H1 (cell line): ENCODE measurements at regions not wholly inside any gene's neighbourhood (a gene's known extent, or its start where the extent isn't known, plus 50 kb on each side); places are given as distances from the start of the nearest gene placed in this dataset.

Source experiments
- BCL11A ChIP-seq, 2 experiments: IDR thresholded peaks; one replicate each; pipeline ENCODE4 v1.6.1; 2011; ENCODE audit warnings: low read depth in 2 of 2, low read length in 2 of 2, mild to moderate bottlenecking in 2 of 2
- BRCA1 ChIP-seq: IDR thresholded peaks from 2 replicates; pipeline ENCODE4 v1.6.1; 2012; ENCODE audit warnings: low read depth, low read length, improper control_type of control experiment
- CREB1 ChIP-seq: IDR thresholded peaks from 2 replicates; pipeline ENCODE4 v1.6.1; 2012; ENCODE audit warnings: inconsistent platforms
- EGR1 ChIP-seq: IDR thresholded peaks from 2 replicates; pipeline ENCODE4 v1.6.1; 2011; ENCODE audit warnings: low read depth, low read length, borderline replicate concordance
- EZH2 ChIP-seq: fragments of 200-600 bp; sonication (generic); IDR thresholded peaks from 2 replicates; pipeline ENCODE4 v1.7.1; 2012; ENCODE audit warnings: low read depth, mild to moderate bottlenecking, moderate library complexity, low read length, inconsistent platforms; ENCODE audit not compliant: severe bottlenecking
- GABPA ChIP-seq: IDR thresholded peaks from 2 replicates; pipeline ENCODE4 v1.6.1; 2011; ENCODE audit warnings: mild to moderate bottlenecking, low read length, moderate library complexity, borderline replicate concordance; ENCODE audit not compliant: insufficient read depth
- NRF1 ChIP-seq: IDR thresholded peaks from 2 replicates; pipeline ENCODE4 v1.6.1; 2011; ENCODE audit warnings: mild to moderate bottlenecking, low read depth, low read length, improper control_type of control experiment
- POLR2A ChIP-seq, 2 experiments: IDR thresholded peaks; 1 replicate in 1 of 2; 2 replicates in 1 of 2; pipeline ENCODE4 v1.6.1; 2011; ENCODE audit warnings: low read depth in 2 of 2, low read length in 2 of 2, mild to moderate bottlenecking in 2 of 2; ENCODE audit errors: control extremely low read depth in 1 of 2
- POLR2AphosphoS5 ChIP-seq: IDR thresholded peaks from 2 replicates; pipeline ENCODE4 v1.6.1; 2011; ENCODE audit warnings: low read depth, low read length
- SP1 ChIP-seq: IDR thresholded peaks from 2 replicates; pipeline ENCODE4 v1.6.1; 2011; ENCODE audit warnings: low read depth, low read length
- TCF12 ChIP-seq: IDR thresholded peaks from 2 replicates; pipeline ENCODE4 v1.6.1; 2011; ENCODE audit warnings: low read depth, mild to moderate bottlenecking, low read length
- TF ChIP-seq, protein P1 (sequence below), 3 experiments: IDR thresholded peaks; 1 replicate in 2 of 3; 2 replicates in 1 of 3; pipeline versions ENCODE4 v1.5.1 to v1.6.1; 2011; ENCODE audit warnings: low read length in 3 of 3, mild to moderate bottlenecking in 3 of 3, inconsistent platforms in 2 of 3, low read depth in 1 of 3, moderate library complexity in 1 of 3; ENCODE audit not compliant: insufficient read depth in 1 of 3; ENCODE audit errors: control extremely low read depth in 1 of 3
- TF ChIP-seq, protein P2 (sequence below): IDR thresholded peaks from 2 replicates; pipeline ENCODE4 v1.6.1; 2011; ENCODE audit warnings: low read length, improper control_type of control experiment

GRCh38 chr4:62377245-62377644 is 1177.1 kb downstream of the ADGRL3 start:
- TF ChIP-seq POLR2AphosphoS5 (no peak), BRCA1 (no peak), POLR2A (IDR thresholded peaks at IDR 0.05; ENCODE audit: control extremely low read depth in 1 of 2, low read depth in 2 of 2, low read length in 2 of 2) (no peak), CREB1 (no peak), NRF1 (no peak), GABPA (no peak), BCL11A (IDR thresholded peaks at IDR 0.05; ENCODE audit: low read depth in 2 of 2, low read length in 2 of 2) (no peak), EGR1 (no peak), EZH2 (no peak), SP1 (no peak), TCF12 (no peak)
- TF ChIP-seq, protein P1, sequence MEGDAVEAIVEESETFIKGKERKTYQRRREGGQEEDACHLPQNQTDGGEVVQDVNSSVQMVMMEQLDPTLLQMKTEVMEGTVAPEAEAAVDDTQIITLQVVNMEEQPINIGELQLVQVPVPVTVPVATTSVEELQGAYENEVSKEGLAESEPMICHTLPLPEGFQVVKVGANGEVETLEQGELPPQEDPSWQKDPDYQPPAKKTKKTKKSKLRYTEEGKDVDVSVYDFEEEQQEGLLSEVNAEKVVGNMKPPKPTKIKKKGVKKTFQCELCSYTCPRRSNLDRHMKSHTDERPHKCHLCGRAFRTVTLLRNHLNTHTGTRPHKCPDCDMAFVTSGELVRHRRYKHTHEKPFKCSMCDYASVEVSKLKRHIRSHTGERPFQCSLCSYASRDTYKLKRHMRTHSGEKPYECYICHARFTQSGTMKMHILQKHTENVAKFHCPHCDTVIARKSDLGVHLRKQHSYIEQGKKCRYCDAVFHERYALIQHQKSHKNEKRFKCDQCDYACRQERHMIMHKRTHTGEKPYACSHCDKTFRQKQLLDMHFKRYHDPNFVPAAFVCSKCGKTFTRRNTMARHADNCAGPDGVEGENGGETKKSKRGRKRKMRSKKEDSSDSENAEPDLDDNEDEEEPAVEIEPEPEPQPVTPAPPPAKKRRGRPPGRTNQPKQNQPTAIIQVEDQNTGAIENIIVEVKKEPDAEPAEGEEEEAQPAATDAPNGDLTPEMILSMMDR (IDR thresholded peaks at IDR 0.05; ENCODE audit: control extremely low read depth in 1 of 3, insufficient read depth in 1 of 3, low read depth in 1 of 3, low read length in 3 of 3): no peak
- TF ChIP-seq, protein P2, sequence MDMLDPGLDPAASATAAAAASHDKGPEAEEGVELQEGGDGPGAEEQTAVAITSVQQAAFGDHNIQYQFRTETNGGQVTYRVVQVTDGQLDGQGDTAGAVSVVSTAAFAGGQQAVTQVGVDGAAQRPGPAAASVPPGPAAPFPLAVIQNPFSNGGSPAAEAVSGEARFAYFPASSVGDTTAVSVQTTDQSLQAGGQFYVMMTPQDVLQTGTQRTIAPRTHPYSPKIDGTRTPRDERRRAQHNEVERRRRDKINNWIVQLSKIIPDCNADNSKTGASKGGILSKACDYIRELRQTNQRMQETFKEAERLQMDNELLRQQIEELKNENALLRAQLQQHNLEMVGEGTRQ: no peak
